AG04450 (cell line): ENCODE measurements at regions not wholly inside any gene's neighbourhood (a gene's known extent, or its start where the extent isn't known, plus 50 kb on each side); places are given as distances from the start of the nearest gene placed in this dataset.

Source experiments
- CTCF ChIA-PET: fragments of 300-600, 350-600 bp; formaldehyde crosslinking; extraction: SDS; loops from one replicate; lab custom pipeline; 2022; ENCODE audit warnings: antibody characterized with exemption, inconsistent platforms; lab: Charles Lee
- POLR2A ChIA-PET: fragments of 350-600 bp; formaldehyde crosslinking; extraction: SDS; loops from one replicate; lab custom pipeline; 2021; ENCODE audit warnings: antibody characterized with exemption, inconsistent platforms; lab: Yijun Ruan, JAX
- DNase-seq: peaks from one replicate; pipeline ENCODE4 v3.0.0-alpha.2; 2011; ENCODE audit warnings: low read depth, low spot score
- H3K27ac ChIP-seq: one replicate; pipeline ENCODE4 v1.5.1; 2012; ENCODE audit warnings: low read depth, low read length, control low read depth
- H3K27me3 ChIP-seq: one replicate; pipeline ENCODE4 v1.6.0; 2012; ENCODE audit warnings: low read length; ENCODE audit not compliant: control insufficient read depth, insufficient read depth
- H3K4me3 ChIP-seq: 2 replicates; pipeline ENCODE4 v1.5.1; 2011; ENCODE audit warnings: mild to moderate bottlenecking, low read depth, low read length, control low read depth
- H3K9me3 ChIP-seq: 2 replicates; pipeline ENCODE4 v1.5.1; 2012; ENCODE audit warnings: low read length; ENCODE audit not compliant: control insufficient read depth, insufficient read depth
- CTCF ChIP-seq: IDR thresholded peaks from 2 replicates; pipeline ENCODE4 v1.5.1; 2011; ENCODE audit warnings: low read depth, low read length, control low read depth, inconsistent platforms

- CTCF ChIA-PET = interaction anchor here (1.2 kb wide), 1 partner anchor 206 kb away, joined by 3 read pairs; no protein-coding TSS in a partner anchor
- Histone ChIP-seq H3K27me3 (no peaks in the 10 kb centered on the region), H3K27ac (no peak overlapping the region), H3K9me3 (peaks cover 8% of the 10 kb centered on the region), H3K4me3 (no peak overlapping the region)
- DNase-seq = no peak
- TF ChIP-seq CTCF = no peak
- POLR2A ChIA-PET = no interaction called here
Measured at GRCh38 chr16:85320677-85321385, 208.6 kb upstream of the CIBAR2 start.

GRCh38 chr16:85321509-85322271 is 209.4 kb upstream of the CIBAR2 start:
- POLR2A ChIA-PET = no interaction called here
- H3K9me3 ChIP-seq = peaks cover 8% of the 10 kb centered on the region
- DNase-seq = peak; percentile 78
- CTCF ChIA-PET = interaction anchor here (1.2 kb wide), 1 partner anchor 207 kb away, joined by 3 read pairs; no protein-coding TSS in a partner anchor
- H3K27ac ChIP-seq = peak overlapping the region; percentile 42
- H3K27me3 ChIP-seq = no peaks in the 10 kb centered on the region
- H3K4me3 ChIP-seq = peak overlapping the region; percentile 25
- no peak for TF ChIP-seq CTCF

GRCh38 chr16:85323230-85323960 is 211.1 kb upstream of the CIBAR2 start:
- Histone ChIP-seq H3K9me3 (peaks cover 8% of the 10 kb centered on the region), H3K27me3 (no peaks in the 10 kb centered on the region), H3K27ac (no peak overlapping the region), H3K4me3 (no peak overlapping the region)
- ChIA-PET CTCF (no interaction called here), POLR2A (no interaction called here)
- no peak for DNase-seq
- TF ChIP-seq CTCF = no peak

- Histone ChIP-seq H3K27me3 (no peaks in the 10 kb centered on the region), H3K27ac (no peak overlapping the region), H3K4me3 (no peak overlapping the region), H3K9me3 (peaks cover 8% of the 10 kb centered on the region)
- no peak for DNase-seq
- ChIA-PET POLR2A (no interaction called here), CTCF (no interaction called here)
- TF ChIP-seq CTCF = no peak
Measured at GRCh38 chr16:85323961-85324253, 211.6 kb upstream of the CIBAR2 start.
